NCI-H510A treated with DMSO at 0.1 percent for 48 hours (cell line): ENCODE measurements at regions not wholly inside any gene's neighbourhood (a gene's known extent, or its start where the extent isn't known, plus 50 kb on each side); places are given as distances from the start of the nearest gene placed in this dataset.
"Not testable (repeated sequence)": the region's sequence is repeated elsewhere in the genome, so short reads cannot be mapped to it uniquely, and the experiment has no call there.

ENCODE experiments used
- DNase-seq: peaks from one replicate; lab custom pipeline; 2025; lab: John Stamatoyannopoulos, UW

DNA sequence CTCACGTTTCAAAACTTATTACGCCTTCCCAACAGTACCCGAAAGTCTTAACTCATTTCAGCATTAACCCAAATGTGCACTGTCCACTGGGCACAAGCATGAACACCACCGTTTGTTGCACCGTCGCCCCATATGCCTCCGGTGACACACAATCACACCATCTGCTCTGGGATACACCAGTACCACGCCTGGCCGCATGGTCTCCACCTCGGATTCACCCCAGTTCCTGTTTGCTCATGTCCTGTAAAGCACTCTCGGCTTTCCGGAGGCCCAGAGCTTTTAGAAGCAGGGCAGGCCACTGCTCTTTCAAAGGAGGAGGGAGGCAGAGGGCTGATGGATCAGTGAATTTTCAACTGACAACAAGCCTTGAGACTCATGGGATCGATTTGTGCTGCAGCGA, 1570.0 kb upstream of the DEFB115 start:
- no peak for DNase-seq

GRCh38 chr20:29689411-29690225, 1567.8 kb upstream of the DEFB115 start:
- peak; percentile 0 for DNase-seq

DNA sequence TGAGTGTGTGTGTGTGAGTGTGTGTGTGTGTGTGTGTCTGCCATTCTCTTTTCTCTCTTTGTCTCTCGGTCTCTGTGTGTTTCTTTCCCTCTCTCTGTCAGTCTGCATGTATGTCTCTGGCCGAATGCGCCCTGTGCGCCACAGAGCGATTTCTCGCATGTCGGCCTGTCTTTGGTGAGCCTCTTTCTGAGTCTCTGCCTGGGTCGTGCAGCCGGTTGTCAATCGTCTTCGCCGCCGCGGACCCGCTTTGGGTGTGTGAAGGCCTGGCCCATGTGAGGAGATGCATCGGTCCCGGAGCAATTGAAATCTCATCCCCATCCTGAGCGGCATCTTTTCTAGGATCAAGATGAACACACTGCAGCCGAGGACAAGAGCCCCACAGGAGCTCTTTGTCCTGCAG, 1567.2 kb upstream of the DEFB115 start:
- DNase-seq, result no peak

DNA sequence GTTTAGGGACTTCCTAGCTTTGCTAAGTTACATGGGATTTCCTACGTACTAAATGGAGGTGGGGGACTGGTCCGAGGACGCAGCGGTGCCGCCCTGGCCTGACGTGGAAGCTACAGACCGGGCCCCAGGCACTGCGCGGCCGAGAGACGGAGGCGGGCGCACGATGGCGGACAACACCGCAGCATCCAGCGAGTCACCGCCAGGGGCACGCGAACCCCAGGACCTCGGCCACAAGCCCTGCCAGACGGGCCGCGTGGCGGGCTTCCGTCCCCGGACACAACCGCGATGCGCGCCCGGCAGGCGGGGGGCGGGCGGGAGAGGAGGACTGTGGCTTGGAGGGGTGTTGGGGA, 1516.9 kb upstream of the DEFB115 start:
- no peak for DNase-seq

DNA sequence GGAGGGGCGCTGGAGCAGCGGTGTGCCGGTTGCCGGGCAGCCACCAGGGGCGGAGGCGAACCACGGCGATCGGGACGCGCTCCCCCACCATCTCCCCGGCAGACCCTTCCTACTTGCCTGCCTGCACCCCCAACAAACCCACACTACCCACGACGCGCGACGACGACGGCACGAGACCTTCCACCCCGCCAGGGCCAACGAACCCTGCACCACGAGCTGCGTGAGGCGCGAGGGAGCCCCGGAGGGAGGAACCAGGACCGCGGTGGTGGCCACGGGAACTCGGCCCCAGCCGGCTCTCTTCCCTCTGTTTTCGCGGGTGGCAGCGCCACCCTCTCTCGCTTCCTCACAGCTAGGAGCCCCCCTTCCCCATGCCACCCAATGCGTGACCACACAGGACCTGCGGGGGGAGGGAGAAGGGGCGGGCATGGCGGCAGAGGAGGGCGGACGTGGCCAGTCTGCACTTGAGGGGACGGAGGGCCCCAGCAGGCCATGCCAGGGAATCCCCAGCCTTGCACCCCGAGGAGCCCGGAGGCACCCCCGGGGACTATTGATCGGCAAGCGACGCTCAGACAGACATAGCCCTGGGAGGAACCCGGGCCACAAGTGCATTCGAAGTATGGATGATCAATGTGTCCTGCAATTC, 1516.4 kb upstream of the DEFB115 start:
- DNase-seq, result no peak

- no peak for DNase-seq
These were observed 1515.9 kb upstream of the DEFB115 start for GRCh38 chr20:29741594-29741893.

GRCh38 chr20:29741894-29742698, 1515.4 kb upstream of the DEFB115 start:
- DNase-seq, result no peak

DNA sequence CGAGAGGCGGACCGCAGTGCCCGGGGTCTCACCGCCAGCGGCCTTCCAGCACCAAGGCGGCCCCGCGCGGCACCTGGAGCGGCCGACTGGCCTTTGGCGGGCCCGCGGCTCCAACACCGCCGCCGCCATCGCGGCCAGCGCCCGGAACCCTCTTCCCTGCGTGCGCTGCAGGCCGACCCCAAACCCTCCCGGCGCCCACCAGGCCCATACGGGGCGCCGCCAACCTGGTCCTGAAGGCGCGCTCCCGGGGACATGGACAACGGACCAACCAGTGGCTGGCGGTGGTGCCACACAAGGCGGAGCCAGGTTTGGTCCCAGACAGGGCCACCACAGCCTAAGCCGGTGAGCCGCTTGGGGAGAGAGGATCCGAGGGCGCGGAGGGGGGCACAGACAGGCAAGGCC, 1514.8 kb upstream of the DEFB115 start:
- DNase-seq, result no peak

DNA sequence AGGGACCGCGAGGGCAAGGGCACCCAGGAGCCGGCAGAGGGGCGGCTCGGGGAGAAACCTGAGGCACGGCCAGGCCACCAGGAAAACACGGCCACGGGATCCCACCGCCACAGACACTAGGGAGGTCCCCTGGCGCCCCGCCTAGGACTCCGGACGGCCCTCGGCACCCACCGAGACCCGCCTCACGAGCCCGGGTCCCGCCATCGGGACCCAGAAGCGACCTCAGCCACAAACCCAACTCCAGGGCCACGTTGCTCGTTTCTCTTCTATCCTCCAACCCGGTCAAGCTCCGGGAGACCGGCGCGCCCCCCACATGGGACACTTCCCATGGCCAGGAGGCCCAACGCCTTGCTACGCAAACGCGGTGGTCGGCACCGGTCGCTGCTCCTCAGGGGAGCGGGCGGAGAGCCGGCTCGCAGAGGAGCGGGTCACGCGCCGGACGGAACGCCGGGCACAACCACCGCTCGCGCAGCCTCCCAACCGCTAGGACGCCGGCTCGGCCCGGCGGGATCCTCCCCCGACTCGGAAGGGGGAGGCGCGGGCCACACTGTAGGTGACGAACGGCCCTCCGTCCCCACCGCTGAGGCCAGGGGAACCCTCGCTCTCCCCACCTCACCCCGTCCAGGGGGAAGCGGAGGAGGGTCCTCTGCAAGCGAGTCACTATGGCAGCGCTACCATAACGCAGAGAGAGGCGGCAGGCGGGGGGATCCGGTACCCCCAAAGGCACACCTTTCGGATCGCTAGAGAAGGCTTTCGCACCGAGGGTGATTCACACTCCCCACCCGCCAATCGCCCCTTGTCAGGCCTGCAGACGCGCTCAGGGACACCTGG, 1514.1 kb upstream of the DEFB115 start:
- no peak for DNase-seq

DNA sequence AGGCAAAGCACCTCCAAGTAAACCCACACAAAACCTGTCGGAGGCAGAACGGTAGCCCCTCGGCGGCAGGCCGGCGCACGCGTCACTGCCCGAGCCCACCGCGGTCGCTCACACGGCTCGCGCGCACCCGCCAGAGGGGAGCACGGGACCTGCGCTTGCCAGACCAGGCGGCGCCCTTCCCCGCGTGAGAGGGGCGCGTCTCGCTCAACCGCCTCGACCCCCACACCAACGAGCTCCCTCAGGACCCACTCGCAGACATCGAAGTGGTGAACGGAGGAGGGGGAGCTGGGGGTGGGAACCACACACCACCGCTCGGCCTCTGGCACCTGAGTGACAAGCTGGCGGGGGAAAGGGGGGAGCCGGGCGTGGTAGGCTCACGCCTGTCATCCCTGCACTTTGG, 1513.4 kb upstream of the DEFB115 start:
- no peak for DNase-seq

GRCh38 chr20:29745534-29746245, 1511.8 kb upstream of the DEFB115 start:
- DNase-seq, result not testable (repeated sequence)

- DNase-seq, result no peak
These were observed 1507.1 kb upstream of the DEFB115 start for GRCh38 chr20:29750268-29750899.

DNA sequence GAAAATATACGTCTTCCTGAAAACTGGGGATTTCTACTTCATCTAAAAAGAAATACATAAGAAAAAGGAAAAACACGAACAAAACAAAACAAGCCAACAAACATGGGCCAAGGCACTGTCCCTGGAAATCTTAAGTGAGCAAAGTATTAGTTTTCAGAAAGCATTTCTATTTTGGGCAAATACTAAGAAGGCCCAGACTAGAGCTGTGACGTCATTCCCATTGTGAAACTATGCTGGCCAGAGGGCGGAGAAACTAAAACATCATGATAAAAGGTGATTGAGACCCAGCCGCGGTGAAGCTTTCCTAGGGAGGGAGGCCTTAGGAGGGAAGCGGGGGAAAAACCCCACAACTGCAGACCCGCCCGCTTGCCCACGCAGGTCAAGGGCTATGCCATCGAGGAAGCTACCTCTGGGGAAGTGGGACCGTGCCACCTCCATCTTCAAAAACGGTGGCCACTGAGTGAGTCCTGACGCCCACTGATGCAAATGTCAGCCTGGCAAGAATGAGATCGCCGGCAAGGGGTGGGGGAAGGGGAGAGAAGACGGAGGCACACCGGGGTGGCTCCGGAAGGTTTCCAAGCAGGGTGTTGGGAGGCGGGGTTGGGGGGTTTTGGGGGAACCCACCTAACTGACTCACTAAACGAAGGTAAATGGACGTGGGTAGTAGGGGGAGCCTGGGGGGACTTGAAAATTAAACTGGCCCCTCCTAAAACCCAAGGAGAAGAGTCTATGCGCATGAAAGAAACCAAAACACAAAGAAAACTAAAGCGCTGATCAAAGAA, 1504.6 kb upstream of the DEFB115 start:
- DNase-seq, result not testable (repeated sequence)

GRCh38 chr20:29753426-29753746, 1504.1 kb upstream of the DEFB115 start:
- DNase-seq, result not testable (repeated sequence)

DNA sequence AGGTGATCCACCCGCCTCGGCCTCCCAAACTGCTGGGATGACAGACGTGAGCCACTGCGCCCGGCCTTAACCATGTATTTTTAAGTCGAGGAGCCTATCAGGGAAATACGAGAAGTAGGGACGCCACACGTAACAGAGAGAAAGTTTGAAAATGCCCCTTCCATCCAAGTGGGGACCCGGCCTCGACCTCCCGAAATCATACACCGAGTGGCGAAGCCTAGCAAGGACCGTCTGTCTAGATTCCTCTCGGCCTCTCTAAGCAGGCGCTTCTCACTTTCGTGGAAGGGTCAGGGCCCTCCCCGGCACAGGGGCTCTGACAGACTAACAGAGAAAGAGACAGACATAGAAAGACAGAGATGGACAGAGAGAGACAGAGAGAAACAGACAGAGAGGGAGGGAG, 1503.6 kb upstream of the DEFB115 start:
- not testable (repeated sequence) for DNase-seq

GRCh38 chr20:29755854-29756498, 1501.5 kb upstream of the DEFB115 start:
- not testable (repeated sequence) for DNase-seq

GRCh38 chr20:29756664-29757063, 1500.8 kb upstream of the DEFB115 start:
- DNase-seq, result no peak

DNA sequence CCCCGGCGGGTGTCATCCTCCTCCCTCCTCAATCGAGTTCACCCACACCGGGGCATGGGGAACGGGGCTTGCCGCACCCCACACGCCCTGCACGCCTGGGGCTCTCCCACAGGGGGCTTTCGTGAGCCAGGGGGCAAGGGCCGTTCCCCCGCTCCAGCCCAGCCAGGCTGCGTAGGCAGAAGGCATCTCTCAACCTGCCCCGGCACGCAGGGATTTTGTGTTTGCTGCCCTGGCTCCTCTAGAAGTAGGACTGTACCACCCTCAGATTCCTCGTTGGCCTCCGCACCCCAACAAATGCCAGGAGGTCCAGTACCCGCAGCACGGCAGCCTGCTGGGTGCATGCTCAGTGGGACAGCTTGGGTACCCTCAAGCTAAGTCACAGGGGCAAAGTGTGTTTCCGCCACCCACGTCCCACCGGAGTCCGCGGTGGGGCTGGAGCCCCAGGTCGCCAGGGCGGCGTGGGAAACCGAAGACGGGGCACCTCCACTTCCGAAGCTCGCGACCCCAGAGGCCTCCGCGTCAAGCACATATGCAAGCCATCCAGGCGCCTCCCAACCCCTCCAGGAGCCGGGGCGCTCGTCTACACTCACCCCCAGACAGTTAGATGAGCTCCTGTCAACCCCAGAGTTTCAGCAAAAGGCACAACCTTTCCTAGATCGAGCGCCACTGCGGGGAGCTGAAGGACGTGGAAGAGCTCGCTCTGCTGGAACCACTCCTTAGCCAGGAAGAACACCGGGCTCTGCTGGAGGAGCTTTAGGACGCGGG, 1495.7 kb upstream of the DEFB115 start:
- not testable (repeated sequence) for DNase-seq

GRCh38 chr20:29762620-29763019, 1494.8 kb upstream of the DEFB115 start:
- DNase-seq, result no peak
